ENCODE measurements at regions not wholly inside any gene's neighbourhood (a gene's known extent, or its start where the extent isn't known, plus 50 kb on each side); places are given as distances from the start of the nearest gene placed in this dataset.
"Not testable (repeated sequence)": the region's sequence is repeated elsewhere in the genome, so short reads cannot be mapped to it uniquely, and the experiment has no call there.

GRCh38 chr4:124450851-124451250 lies 261.7 kb downstream of the ANKRD50 start:
- H2AFZ ChIP-seq (ENCODE audit: low read depth, low read length): peak overlapping the region; percentile 72
- no peaks in the 10 kb centered on the region for H3K36me3 ChIP-seq (ENCODE audit: insufficient read depth, low read length)
- H3K4me1 ChIP-seq (ENCODE audit: insufficient read depth, low read length): no peaks in the 10 kb centered on the region
- H3K4me3 ChIP-seq (ENCODE audit: low read length): no peak overlapping the region
- H3K9me3 ChIP-seq (ENCODE audit: low read length): peaks cover 4% of the 10 kb centered on the region
- H3K27me3 ChIP-seq (ENCODE audit: insufficient read depth, low read length): no peaks in the 10 kb centered on the region

DNA sequence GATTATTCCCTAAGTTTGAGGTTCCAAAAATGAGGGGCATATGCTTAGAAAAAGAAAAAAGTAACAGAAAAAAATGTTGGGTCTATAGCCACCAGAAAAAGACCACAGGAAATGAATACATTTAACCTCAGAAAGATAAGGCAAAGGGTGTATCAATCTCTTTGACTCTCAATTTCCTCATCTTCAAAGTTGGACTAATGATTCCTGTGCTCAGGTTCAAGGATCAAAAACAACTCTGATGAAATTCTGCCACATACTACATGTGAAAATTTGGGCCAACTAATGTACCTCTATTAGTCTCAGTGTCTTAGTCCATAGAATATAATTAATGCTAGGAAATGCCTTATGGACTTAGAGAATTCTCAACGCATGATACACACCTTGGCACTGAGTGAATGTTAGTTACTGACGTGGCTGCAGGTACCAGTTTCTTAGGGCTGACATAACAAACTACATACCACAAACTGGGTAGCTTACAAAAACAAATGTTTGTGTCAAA lies 257.7 kb downstream of the ANKRD50 start:
- H3K27me3 ChIP-seq (ENCODE audit: insufficient read depth, low read length): no peaks in the 10 kb centered on the region
- H3K9me3 ChIP-seq (ENCODE audit: low read length): no peaks in the 10 kb centered on the region
- H3K4me1 ChIP-seq (ENCODE audit: insufficient read depth, low read length): peaks cover 7% of the 10 kb centered on the region
- no peaks in the 10 kb centered on the region for H3K36me3 ChIP-seq (ENCODE audit: insufficient read depth, low read length)
- no peak overlapping the region for H2AFZ ChIP-seq (ENCODE audit: low read depth, low read length)
- no peak overlapping the region for H3K4me3 ChIP-seq (ENCODE audit: low read length)

DNA sequence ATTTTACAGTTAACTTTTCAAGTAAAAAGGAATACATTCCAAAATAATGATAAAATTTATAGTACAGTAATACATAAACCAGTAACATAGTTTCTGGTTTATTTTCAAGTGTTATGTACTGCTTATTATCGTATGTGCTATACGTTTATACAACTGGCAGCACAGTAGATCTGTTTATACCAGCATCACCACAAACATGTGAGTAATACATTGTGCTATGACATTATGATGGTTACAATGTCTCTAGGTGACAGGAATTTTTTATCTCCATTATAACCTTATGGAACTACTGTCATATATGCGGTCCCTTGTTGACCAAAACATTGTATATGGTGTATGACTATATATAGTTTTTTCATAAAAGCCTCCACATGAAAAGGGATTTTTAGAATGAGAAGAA lies 256.9 kb downstream of the ANKRD50 start:
- Histone ChIP-seq H2AFZ (ENCODE audit: low read depth, low read length) (no peak overlapping the region), H3K4me3 (ENCODE audit: low read length) (no peak overlapping the region), H3K27me3 (ENCODE audit: insufficient read depth, low read length) (no peaks in the 10 kb centered on the region), H3K9me3 (ENCODE audit: low read length) (no peaks in the 10 kb centered on the region), H3K36me3 (ENCODE audit: insufficient read depth, low read length) (no peaks in the 10 kb centered on the region), H3K4me1 (ENCODE audit: insufficient read depth, low read length) (peaks cover 12% of the 10 kb centered on the region)

- H2AFZ ChIP-seq (ENCODE audit: low read depth, low read length): peak overlapping the region; percentile 92
- H3K36me3 ChIP-seq (ENCODE audit: insufficient read depth, low read length): no peaks in the 10 kb centered on the region
- H3K9me3 ChIP-seq (ENCODE audit: low read length): peaks cover 8% of the 10 kb centered on the region
- peaks cover 12% of the 10 kb centered on the region for H3K4me1 ChIP-seq (ENCODE audit: insufficient read depth, low read length)
- no peaks in the 10 kb centered on the region for H3K27me3 ChIP-seq (ENCODE audit: insufficient read depth, low read length)
- H3K4me3 ChIP-seq (ENCODE audit: low read length): peak overlapping the region; percentile 35
These were observed 253.2 kb downstream of the ANKRD50 start for GRCh38 chr4:124459196-124459940.

DNA sequence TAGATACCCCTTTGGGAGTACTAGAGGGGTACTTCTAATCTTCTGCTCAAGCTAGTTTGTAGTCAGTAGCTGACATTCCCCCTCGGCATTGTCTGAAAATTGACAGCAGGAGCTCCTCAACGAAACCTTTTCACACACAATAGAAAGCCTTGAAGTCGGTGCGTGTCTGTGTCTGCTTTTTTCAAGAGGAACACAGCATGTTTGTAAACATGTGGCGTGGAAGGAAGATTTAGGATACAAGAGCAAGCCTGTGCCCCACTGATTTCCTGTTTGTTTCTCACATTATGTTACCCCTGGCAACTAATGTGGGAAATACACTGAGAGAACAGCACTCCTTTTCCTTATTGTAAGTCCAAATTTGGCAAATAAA lies 252.6 kb downstream of the ANKRD50 start:
- Histone ChIP-seq H3K27me3 (ENCODE audit: insufficient read depth, low read length) (no peaks in the 10 kb centered on the region), H3K4me1 (ENCODE audit: insufficient read depth, low read length) (peaks cover 12% of the 10 kb centered on the region), H3K4me3 (ENCODE audit: low read length) (peak overlapping the region; percentile 35), H3K36me3 (ENCODE audit: insufficient read depth, low read length) (no peaks in the 10 kb centered on the region), H3K9me3 (ENCODE audit: low read length) (peaks cover 8% of the 10 kb centered on the region), H2AFZ (ENCODE audit: low read depth, low read length) (peak overlapping the region; percentile 92)

DNA sequence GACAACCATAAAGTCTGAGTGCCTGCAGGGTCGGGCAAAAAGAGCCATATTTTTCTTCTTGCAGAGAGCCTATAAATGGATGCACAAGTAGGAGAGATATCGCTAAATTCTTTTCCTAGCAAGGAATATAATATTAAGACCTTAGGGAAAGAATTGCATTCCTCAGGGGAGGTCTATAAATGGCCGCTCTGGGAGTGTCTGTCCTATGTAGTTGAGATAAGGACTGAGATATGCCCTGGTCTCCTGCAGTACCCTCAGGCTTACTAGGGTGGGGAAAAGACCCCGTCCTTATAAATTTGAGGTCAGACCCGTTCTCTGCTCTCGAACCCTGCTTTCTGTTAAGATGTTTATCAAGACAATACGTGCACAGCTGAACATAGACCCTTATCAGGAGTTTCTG lies 250.9 kb downstream of the ANKRD50 start:
- not testable (repeated sequence) for H3K9me3 ChIP-seq (ENCODE audit: low read length); H2AFZ ChIP-seq (ENCODE audit: low read depth, low read length); H3K36me3 ChIP-seq (ENCODE audit: insufficient read depth, low read length); H3K27me3 ChIP-seq (ENCODE audit: insufficient read depth, low read length); H3K4me3 ChIP-seq (ENCODE audit: low read length)
- H3K4me1 ChIP-seq (ENCODE audit: insufficient read depth, low read length): peaks cover 12% of the 10 kb centered on the region

DNA sequence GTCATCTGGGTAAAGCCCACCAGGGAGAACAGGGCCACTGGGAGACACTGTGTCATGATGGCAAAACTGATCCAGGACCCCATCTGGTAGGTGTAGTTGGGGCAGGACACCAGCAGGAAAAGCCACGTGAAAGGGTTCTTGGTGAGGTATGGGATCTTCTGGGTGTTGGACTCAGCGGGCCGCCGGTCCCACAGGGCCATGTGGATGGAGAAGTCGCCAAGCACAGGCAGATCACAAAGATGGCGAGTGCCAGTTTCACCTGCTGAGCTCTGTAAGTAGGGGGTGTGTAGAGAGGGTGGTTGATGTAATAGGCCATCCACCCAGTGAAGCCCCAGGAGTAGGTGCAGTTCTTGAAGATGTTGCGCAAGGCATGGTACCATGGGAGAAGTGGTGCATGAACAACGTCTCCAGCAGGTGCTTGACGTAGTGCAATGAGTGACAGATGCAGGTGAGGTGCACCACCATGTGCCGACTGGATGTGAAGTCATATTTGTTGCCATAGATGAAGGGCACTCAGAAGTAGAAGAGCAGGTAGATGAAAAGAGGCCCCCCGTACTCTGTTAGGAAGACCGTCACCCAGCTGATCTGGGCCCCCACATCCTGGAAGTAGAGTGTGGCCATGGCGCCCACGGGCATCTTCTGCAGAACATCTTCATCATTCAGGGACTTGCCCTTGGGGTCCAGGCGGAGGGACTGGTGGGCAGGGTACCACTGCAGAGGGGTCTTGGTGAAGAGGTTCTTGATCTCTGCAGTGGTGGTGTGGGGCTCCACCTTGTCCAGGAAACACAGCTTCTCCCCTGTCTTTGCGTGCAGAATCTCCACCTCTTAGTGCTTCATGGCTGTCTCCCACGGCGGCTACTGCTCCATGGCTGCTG lies 249.3 kb downstream of the ANKRD50 start:
- Histone ChIP-seq H3K4me1 (ENCODE audit: insufficient read depth, low read length) (peaks cover 12% of the 10 kb centered on the region), H3K27me3 (ENCODE audit: insufficient read depth, low read length) (no peaks in the 10 kb centered on the region), H3K4me3 (ENCODE audit: low read length) (no peak overlapping the region), H2AFZ (ENCODE audit: low read depth, low read length) (no peak overlapping the region), H3K9me3 (ENCODE audit: low read length) (peaks cover 8% of the 10 kb centered on the region), H3K36me3 (ENCODE audit: insufficient read depth, low read length) (no peaks in the 10 kb centered on the region)

DNA sequence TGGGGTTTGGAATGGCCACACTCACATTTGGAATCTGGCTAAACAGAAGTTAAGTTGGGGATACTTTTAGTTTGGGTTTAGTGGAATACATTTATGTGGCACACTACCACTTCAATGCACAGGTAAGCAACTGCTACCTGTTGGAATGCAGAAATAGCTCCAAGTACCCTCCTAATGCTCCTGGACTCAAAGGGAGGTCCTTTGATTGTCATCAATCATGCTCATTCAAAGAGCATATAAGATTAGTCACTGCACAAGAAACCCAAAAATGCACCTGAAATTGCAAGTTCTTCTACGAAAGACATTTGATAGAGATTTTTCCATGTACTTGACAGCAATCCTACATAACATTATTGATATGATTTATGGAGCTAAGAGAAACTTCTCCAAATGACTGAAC lies 247.7 kb downstream of the ANKRD50 start:
- Histone ChIP-seq H2AFZ (ENCODE audit: low read depth, low read length) (no peak overlapping the region), H3K36me3 (ENCODE audit: insufficient read depth, low read length) (no peaks in the 10 kb centered on the region), H3K4me1 (ENCODE audit: insufficient read depth, low read length) (peaks cover 4% of the 10 kb centered on the region), H3K4me3 (ENCODE audit: low read length) (no peak overlapping the region), H3K27me3 (ENCODE audit: insufficient read depth, low read length) (no peaks in the 10 kb centered on the region), H3K9me3 (ENCODE audit: low read length) (peaks cover 8% of the 10 kb centered on the region)

DNA sequence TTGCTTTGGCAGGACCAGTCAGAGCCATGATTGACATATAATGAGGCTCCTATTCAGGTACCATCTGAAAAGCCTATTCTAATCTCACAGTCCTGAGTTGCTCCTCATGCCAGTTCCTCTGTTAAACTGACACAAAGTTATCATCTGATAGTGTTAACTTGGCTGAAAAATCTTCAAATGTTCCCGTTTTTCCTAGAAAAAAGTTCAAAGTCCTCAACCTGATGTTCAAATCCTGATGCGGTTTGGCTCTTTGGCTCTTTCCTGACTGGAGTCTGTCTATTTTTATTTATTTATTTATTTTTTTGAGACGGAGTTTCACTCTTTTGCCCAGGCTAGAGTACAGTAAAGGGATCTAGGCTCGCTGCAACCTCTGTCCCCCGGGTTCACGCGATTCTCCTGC lies 244.2 kb downstream of the ANKRD50 start:
- no peak overlapping the region for H3K4me3 ChIP-seq (ENCODE audit: low read length)
- no peaks in the 10 kb centered on the region for H3K4me1 ChIP-seq (ENCODE audit: insufficient read depth, low read length)
- H2AFZ ChIP-seq (ENCODE audit: low read depth, low read length): no peak overlapping the region
- H3K27me3 ChIP-seq (ENCODE audit: insufficient read depth, low read length): no peaks in the 10 kb centered on the region
- peaks cover 2% of the 10 kb centered on the region for H3K9me3 ChIP-seq (ENCODE audit: low read length)
- no peaks in the 10 kb centered on the region for H3K36me3 ChIP-seq (ENCODE audit: insufficient read depth, low read length)

DNA sequence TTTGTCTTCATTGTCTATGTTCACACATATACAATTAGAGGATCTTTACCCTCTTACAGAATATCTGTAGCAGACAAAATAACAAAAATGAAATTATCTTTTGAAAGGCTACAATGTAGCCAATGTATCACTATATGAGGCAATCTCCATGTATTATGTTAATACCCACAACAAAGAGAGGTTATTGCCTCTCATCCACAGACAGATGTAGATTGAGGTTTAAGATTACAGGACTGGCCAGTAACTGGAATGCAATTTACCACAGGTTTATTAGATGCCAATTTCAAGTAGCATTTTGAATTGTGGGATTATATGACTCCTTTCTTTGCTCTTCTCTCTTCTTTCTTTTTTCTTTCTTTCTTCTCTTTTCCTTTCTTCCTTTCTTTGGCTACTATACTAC lies 242.6 kb downstream of the ANKRD50 start:
- no peaks in the 10 kb centered on the region for H3K9me3 ChIP-seq (ENCODE audit: low read length)
- no peak overlapping the region for H3K4me3 ChIP-seq (ENCODE audit: low read length)
- H2AFZ ChIP-seq (ENCODE audit: low read depth, low read length): no peak overlapping the region
- no peaks in the 10 kb centered on the region for H3K27me3 ChIP-seq (ENCODE audit: insufficient read depth, low read length)
- H3K36me3 ChIP-seq (ENCODE audit: insufficient read depth, low read length): no peaks in the 10 kb centered on the region
- H3K4me1 ChIP-seq (ENCODE audit: insufficient read depth, low read length): no peaks in the 10 kb centered on the region

GRCh38 chr4:124478470-124478869 lies 234.1 kb downstream of the ANKRD50 start:
- Histone ChIP-seq H3K36me3 (ENCODE audit: insufficient read depth, low read length) (no peaks in the 10 kb centered on the region), H3K4me3 (ENCODE audit: low read length) (no peak overlapping the region), H3K9me3 (ENCODE audit: low read length) (no peaks in the 10 kb centered on the region), H3K27me3 (ENCODE audit: insufficient read depth, low read length) (no peaks in the 10 kb centered on the region), H3K4me1 (ENCODE audit: insufficient read depth, low read length) (peaks cover 9% of the 10 kb centered on the region), H2AFZ (ENCODE audit: low read depth, low read length) (no peak overlapping the region)

GRCh38 chr4:124480061-124480460 lies 232.5 kb downstream of the ANKRD50 start:
- no peak overlapping the region for H2AFZ ChIP-seq (ENCODE audit: low read depth, low read length)
- peaks cover 11% of the 10 kb centered on the region for H3K4me1 ChIP-seq (ENCODE audit: insufficient read depth, low read length)
- no peaks in the 10 kb centered on the region for H3K27me3 ChIP-seq (ENCODE audit: insufficient read depth, low read length)
- no peaks in the 10 kb centered on the region for H3K9me3 ChIP-seq (ENCODE audit: low read length)
- no peaks in the 10 kb centered on the region for H3K36me3 ChIP-seq (ENCODE audit: insufficient read depth, low read length)
- no peak overlapping the region for H3K4me3 ChIP-seq (ENCODE audit: low read length)

GRCh38 chr4:124481123-124481522 lies 231.4 kb downstream of the ANKRD50 start:
- Histone ChIP-seq H2AFZ (ENCODE audit: low read depth, low read length) (no peak overlapping the region), H3K4me1 (ENCODE audit: insufficient read depth, low read length) (peaks cover 11% of the 10 kb centered on the region), H3K36me3 (ENCODE audit: insufficient read depth, low read length) (no peaks in the 10 kb centered on the region), H3K9me3 (ENCODE audit: low read length) (no peaks in the 10 kb centered on the region), H3K4me3 (ENCODE audit: low read length) (no peak overlapping the region), H3K27me3 (ENCODE audit: insufficient read depth, low read length) (no peaks in the 10 kb centered on the region)

Data from neuron (in vitro differentiated cells).